GM10266 (cell line): ENCODE measurements at regions not wholly inside any gene's neighbourhood (a gene's known extent, or its start where the extent isn't known, plus 50 kb on each side); places are given as distances from the start of the nearest gene placed in this dataset.

Experiments used
- DNase-seq: peaks from one replicate; pipeline ENCODE4 v3.0.0; 2012; ENCODE audit errors: extremely low spot score
- CTCF ChIP-seq: IDR thresholded peaks from 2 replicates; pipeline ENCODE4 v1.5.1; 2012; ENCODE audit warnings: mild to moderate bottlenecking, low read depth; ENCODE audit not compliant: control insufficient read depth, insufficient read depth; ENCODE audit errors: missing control alignments

GRCh38 chr4:75370576-75370975, 143.6 kb downstream of the RCHY1 start:
- DNase-seq = no peak
- TF ChIP-seq CTCF = no peak

- DNase-seq = no peak
- no peak for TF ChIP-seq CTCF
Measured at GRCh38 chr4:75345423-75345822, 168.8 kb downstream of the RCHY1 start.

- DNase-seq = no peak
- TF ChIP-seq CTCF = no peak
Measured at GRCh38 chr4:75344915-75345314, 169.3 kb downstream of the RCHY1 start.

GRCh38 chr4:75343333-75343732, 170.9 kb downstream of the RCHY1 start:
- no peak for DNase-seq
- no peak for TF ChIP-seq CTCF

- no peak for DNase-seq
- TF ChIP-seq CTCF = no peak
Measured at GRCh38 chr4:75340561-75340960, 173.6 kb downstream of the RCHY1 start.

- no peak for DNase-seq
- no peak for TF ChIP-seq CTCF
Measured at GRCh38 chr4:75338352-75338880, 175.8 kb downstream of the RCHY1 start.

GRCh38 chr4:75327804-75328512, 186.2 kb downstream of the RCHY1 start:
- TF ChIP-seq CTCF = no peak

More at GRCh38 chr4:75327804-75328512, 186.2 kb downstream of the RCHY1 start:
- no peak for DNase-seq
